Right hindlimb (tissue), 1 donor: ENCODE measurements at regions not wholly inside any gene's neighbourhood (a gene's known extent, or its start where the extent isn't known, plus 50 kb on each side); places are given as distances from the start of the nearest gene placed in this dataset.

Experiments used
- DNase-seq: peaks from one replicate; pipeline ENCODE4 v3.0.0-alpha.2; 2018

DNA sequence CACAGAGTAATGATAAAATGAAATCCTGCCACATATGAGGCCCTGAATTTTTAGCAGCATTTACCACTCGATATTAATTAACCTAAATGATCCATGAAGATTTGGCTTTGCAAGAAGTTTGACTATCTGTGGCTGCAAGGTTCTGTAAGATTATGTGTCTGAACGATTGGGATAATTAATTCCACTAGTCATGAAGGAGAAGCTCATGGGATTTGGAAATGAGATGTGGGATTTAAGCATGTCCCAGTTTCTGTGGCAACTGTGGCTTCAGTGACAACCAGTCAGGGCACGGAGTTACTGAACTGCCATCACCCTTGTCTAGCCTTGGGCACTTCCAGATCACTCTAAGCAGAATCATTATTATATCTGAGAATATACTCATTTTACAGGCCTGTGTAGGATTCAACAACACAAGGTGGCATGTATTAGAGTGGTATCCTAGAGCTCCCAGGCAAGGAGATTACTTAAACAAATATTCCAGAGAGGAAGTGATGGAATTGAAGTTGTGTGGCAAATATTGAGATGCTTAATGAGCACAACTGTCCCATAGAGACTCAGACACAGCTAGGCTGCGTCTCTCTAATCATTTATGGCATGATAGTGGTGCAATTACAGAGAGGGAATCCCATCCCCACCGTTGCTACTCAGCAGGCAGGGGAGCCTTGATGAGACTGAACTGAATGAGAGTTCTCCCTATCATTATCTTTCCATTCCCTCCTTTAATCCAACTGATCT, 205.0 kb upstream of the KRR1 start:
- DNase-seq, result no peak

DNA sequence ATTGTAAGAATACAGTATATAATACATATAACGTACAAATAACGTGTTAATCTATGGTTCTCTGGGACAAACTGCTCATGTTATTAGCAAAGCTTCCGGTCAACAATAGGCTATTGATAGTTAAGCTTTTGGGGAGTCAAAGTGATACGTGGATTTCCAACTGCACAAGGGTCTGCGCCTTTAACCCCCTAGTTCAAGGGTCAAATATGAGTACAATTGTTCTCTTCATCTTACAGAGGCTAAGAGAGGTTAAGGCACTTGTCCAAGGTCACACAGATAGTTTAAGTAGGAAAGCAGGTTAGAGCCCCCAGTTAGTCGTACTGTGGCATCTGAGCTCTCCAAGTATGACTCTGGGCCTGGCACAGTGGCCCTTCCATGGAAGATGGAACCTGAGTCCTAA, 204.3 kb upstream of the KRR1 start:
- DNase-seq, result no peak

DNA sequence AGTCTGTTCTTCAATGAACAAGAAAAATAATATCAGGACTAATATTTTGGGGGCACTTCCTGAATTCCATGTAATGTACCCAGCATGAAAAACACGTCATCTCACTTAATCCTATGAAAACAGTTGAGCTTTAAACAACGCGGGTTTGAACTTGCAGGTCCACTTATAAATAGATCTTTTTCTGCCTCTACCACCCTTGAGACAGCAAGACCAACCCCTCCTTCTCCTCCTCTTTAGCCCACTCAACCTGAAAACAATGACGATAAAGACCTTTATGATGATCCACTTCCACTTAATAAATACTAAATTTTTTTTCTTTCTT, 203.9 kb upstream of the KRR1 start:
- DNase-seq, result no peak

DNA sequence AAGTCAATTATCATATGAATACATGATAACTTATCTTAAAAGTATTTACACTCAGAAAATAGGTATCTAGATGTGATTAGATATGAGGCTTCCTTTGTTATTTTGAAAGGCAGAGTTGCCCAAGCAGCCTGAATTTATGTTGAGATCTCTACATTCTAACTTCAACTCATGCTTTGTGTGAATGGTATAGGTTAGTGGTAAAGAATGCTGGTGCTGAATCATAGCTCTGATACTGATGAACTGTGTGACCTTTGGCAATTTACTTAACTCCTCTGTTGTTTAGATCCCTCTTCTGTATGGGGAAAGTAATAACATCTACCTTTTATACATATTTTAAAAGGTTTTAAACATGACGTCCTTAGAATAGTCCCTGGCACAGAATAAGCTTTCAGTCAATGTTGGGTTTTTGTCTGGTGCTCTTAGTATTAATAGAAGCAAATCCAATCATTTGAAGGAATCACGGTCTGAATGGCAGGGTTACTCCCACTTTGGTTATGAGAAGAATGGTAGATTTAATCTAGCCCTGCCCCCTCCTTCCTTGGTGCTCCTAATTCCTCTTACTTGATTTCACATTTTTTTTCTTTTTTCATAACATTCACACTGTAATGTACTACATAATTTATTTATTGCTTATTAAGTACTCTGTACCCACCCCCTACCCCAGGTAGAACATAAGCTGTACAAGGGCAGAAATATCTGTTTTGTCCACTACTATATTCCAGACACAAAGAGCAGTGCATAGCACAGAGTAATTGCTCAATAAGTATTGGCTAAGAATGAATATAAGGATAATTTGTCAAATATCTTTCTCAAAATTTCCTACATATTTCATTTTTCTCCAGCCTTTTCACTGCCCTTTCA, 203.3 kb upstream of the KRR1 start:
- no peak for DNase-seq

DNA sequence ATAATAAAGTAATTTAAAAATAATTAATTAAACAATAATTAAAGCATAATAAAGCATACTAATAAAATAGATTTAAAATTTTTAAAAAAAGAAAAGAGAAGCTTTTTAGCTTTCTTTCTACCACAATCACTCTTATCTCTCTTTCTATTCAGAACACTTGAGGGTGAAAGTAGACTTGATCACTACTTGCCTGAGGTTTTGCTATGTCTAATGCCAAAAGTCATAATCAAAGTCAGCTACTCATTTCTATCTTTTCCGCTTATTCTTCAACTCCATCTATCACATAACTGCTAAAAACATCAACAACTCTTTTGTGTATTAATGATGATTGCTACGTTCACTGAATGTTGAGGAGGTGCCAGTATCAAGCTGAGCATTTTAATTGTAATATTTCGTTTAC, 202.0 kb upstream of the KRR1 start:
- DNase-seq, result no peak

DNA sequence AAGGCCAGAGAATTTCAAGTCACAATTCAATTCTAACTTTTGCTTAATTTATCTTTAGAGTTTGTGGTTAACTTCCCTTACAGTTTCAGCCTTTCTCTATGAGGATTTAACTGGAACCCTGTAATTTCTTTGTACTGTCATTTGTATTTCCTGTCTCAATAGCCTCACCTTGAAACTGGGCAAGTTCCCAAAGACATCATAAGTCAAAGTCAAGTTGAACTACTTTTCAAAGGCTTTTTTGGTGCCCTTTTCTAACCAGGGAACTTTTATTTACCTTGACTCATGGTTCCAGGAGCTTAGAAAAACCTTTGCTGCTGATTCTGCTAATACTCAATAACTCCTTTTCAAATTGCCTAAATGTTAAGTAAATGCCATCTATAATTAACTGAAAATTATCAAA, 200.8 kb upstream of the KRR1 start:
- no peak for DNase-seq

DNA sequence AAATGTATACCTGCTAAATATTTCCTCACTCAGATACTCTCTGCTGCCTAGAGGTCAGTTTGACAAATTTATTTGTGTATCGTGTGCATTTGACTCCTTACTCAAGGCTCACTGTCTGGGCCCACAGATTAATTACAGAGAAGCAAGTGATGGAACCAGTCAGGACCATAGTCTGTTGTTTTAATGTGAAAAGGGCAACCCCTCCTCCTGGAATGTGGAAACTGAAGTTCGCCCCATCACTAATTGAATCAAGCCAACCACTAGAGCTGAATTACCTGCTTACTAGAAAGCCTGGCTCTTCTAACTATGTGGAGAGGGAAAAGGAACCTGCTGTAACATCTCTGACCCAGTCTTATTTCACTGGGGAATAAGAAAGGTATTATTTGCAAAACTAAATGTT, 199.9 kb upstream of the KRR1 start:
- no peak for DNase-seq

DNA sequence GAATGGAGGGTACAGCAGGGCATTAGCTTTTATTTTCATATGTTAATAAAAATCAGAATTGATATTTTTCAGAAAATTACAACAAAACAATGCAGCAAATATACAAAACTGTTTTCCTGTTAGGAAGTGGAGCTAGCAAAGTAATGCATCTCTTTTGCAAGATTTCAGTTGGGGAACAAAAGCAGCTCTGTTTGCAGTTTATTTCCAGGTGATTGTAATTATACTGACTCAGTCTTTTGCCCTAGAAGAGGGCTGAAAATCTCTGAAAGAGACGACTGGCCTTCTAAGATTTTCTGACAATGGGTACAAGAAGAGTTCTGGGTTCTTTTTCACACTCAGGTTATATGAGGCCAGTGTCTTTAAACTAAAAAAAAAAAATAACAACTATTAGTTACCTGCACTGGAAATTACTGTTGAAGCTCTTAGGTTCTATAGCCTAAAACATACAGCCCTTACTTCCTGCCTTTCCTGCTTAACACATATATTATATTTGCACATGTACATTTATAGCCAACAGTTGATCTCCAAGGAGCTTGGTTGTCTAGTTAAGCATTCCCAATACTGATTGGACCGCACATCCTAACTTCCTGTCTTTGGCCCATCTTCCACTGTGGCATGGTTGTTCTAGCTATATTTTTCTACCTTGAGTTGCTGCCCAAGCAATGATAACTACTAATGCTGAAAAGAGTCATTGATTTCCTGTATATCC, 199.1 kb upstream of the KRR1 start:
- no peak for DNase-seq

DNA sequence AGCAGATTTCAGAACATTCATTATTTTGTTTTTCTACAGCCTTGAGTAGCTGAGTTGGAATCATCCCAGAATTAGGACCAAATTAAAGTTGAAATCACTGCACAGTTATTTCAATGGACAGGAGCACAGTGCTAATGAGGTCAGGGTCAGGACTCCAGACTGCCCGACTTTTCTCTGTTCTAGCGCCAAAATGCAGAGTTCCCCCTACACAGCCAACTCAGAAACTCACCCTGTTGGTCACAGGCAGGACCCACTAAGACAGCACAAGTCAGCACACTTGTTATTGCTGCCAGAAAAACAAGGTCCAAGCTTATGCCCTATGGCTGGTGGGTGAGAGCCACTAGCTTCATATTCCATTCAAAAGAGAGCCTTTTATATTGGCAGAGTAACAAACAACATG, 198.1 kb upstream of the KRR1 start:
- no peak for DNase-seq

DNA sequence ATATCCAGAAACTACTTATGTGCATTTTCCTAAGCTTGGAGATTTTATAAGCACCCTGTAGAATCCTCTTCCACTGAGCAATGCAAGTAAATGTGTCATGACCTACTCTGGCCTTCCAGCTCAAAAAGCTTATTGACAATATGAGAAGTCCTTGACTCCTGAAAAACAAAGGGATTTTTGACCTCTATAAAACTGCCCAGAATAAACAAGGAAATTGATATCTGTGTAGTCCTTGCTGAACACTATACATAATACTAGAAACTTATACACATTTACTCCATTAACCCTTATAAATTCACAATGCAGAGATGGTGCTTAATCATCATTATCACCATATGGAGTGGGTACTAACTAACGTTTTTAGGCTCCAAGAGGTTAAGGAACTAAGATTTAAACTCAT, 197.4 kb upstream of the KRR1 start:
- no peak for DNase-seq

DNA sequence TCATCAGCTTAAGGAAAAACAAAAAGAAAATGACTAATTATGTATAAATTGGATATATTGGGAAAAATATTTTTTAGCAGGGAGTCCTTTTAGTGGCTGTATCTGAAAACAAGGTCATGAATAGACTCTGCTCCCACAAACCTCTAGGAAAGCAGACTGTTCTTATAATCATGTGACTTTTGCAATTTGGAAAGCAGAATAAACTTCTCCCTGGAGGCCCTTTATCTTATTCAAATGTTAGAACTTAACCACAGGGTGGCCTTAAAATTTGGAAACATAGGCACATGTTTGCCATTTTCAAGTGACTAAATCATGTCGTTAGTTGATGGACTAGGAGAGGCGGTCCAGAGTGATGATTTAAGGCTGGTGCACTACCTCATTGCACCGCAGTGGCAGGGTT, 196.6 kb upstream of the KRR1 start:
- DNase-seq, result no peak

DNA sequence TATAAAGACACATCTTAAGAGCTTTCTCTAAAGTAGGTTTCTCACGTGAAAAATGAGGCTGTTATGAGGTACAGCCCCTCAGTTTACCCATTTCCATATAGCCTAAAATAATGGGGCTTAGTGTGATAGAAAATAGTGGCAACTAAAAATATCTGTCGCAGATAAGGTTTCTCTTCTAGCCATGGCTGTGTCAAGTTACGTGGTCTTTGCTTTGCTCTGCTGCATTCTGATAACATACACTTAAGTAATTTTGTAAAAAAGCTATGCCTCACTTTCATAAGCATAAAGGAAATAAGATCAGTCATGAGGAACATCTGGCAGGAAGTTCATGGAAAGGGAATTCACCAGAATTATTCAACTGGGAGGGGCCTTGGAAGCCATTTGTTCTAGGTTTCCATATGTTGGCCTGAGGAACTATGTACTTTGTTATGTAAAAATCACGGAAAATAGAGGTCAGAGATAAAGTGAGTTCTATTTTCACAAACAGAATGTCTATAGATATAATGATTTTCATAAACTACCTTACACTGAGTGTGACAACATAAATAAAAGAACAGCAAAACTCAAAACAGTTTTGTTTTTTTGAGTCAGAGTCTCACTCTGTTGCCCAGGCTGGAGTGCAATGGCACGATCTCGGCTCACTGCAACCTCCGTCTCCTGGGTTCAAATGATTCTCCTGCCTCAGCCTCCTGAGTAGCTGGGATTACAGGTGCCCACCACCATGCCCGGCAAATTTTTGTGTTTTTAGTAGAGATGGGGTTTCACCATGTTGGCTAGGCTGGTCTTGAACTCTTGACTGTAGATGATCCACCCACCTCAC, 195.6 kb upstream of the KRR1 start:
- DNase-seq, result peak; percentile 35

DNA sequence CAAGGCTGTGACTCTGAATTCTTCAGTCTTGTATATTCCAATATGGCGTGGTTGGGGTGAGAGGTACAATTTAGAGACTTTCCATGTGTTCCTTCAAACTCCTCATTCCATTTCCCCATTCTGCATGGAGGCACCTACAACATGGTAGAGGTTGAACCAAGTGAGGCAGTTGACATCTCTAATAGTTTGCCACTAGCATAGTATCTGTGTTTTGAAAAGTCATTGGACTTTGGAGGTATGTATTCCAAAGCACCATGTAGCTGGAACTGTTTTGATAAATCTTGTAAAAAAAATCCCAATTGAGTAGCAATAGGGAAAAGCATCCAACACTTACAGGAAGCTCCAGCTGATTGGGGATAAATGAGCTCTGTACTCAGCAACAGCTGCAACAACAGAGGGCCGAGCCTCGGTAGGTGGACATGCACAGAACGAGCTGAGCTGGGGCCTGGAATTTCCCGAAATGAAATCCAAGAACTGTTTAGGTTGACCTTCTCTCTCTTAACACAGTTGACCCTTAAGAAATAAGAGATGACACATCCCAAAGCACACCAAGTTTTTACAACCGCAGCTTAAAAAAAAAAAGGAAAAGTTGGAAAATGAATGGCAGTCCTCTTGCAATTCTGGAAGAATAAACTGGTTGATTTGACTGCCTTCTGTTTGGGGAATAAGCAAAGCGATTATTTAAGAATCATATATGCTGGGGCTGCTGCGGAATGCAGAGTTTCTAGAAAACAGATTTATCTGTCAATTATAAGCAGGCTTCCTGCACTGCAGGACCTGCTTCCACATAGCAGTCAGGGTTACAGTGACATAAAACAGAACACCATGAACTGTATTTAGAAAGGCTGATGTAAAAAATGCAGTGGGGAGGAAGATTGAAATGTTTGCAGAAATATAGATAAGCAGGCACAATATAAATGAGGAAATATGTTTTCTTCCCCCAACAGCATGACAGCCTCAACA, 194.6 kb upstream of the KRR1 start:
- DNase-seq, result peak; percentile 89

DNA sequence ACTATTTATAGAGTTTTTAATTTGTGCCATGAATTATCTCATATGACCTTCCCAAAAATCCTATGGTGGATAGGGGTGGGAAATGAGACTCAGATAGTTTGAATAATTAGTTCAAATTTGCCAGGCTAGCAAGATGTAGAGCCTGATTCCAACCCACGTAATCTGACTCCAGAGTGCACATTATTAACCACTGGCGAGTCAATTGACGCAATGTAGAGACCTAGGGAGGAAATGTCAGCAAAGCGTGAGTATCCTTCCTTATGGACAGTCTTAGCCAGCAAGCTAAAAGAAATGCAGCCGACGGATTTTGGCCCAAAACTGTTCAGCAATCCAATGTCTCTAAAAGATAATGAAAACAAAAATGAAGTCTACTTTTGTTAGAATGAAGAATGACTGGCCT, 193.3 kb upstream of the KRR1 start:
- no peak for DNase-seq

DNA sequence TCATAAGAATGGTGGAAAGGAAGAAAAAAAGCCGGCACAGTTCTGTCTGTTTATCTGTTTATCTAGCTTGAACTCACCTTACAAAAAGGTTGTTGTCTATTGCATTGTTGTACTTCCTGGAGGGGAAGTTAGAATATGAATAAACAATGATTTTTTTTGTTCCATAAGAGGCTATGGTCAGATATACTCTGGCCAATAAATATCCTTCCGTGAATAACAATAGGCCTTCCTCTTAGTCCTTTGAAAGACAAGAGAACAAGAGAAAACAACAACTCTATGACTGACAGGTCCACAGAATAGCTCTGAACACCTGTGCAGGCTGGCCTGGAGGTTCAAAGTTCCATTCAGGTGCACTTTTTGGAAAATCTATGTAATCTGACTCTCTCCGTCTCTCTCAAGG, 192.8 kb upstream of the KRR1 start:
- no peak for DNase-seq

DNA sequence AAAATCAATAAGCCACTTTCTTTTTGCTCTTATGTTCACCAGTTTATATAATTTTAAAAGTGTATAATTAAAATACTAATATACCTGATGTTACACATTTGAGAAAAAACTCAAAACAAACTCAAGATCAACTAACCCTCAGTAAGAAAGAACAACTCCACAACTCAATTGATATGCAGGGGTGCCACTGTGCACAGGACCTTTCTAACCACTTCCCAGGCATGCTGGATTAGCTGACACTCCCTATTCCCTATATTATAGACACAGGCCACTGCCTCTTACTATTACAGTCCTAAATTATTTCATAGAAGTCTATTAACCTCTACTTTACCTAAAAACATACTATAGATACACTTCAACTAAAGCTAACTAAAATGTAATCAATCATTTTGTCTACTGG, 191.7 kb upstream of the KRR1 start:
- no peak for DNase-seq

DNA sequence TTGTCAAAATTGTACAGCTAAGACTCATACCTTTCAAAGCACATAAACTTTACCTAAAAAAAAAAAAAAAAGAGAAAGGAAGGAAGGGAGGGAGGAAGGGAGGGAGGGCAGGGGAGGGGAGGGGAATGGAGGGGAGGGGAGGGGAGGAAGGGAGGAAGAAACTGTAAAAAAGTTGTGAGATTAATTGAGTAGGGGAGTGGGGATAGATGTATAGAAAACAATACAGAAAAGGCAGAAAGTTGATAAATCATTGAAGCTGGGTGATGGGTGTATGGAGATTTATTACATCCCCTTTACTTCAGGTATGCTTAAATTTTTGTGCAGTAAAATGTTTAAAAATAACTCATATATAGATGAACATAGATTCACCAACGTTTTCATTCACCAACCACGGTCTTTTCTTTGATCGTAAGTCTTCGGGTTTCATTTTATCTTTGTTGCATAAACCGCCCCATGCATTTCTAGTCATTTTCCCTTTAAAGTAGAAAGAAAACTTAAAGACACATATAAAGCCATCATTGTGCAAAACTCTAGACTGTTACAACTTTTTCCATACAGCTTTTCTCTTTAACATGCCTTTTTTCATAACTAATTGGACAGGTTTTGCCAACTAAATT, 191.2 kb upstream of the KRR1 start:
- no peak for DNase-seq

DNA sequence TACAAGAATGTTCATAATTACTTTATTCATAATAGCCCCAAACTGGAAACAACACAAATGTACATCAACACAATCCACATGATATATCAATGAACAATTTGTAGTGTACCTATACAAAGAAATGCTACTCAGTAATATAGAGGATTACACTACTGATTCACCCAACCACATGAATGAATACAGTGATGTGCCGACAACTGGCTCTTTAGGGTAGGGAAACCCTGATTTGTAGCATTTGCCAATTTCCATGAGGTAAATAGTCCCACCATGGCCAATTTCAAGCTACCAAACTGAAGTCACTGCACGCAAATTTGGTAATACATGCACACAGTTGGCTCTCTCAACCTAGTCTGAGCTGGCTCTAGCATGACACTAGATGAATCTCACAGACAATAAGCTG, 190.4 kb upstream of the KRR1 start:
- DNase-seq, result no peak

DNA sequence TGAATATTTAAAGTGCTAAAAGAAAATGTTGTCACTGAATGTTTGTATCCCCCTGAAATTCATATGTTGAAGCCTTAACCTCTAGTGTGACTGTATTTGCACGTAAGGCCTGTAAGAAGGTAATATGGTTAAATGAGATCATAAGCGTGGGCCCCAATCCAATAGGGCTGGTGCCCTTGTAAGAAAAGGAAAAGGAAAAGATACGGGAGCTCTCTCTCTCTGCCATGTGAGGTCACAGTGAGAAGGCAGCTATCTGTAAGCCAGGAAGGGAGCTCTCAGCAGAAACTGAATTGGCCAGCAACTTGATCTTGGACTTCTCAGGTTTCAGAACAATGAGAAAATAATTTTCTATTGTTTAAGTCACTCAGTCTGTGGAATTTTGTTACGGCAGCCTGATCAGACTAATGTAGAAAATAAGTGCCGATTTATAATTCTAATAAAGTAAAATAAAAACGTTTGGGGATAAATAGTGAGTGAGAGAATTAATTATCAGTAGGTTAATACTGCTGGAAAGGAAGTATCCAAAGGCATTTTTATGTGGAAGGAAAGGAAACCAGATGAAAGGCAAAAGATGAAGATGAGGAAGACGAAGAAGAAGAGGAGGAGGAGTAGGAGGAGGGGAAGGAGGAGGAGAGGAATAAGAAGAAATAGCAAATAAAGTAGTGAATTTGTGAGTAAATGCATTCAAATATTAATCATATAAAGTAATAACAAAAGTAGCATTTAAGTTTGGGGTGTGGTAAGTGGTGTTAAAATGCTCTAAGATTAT, 188.5 kb upstream of the KRR1 start:
- DNase-seq, result no peak

DNA sequence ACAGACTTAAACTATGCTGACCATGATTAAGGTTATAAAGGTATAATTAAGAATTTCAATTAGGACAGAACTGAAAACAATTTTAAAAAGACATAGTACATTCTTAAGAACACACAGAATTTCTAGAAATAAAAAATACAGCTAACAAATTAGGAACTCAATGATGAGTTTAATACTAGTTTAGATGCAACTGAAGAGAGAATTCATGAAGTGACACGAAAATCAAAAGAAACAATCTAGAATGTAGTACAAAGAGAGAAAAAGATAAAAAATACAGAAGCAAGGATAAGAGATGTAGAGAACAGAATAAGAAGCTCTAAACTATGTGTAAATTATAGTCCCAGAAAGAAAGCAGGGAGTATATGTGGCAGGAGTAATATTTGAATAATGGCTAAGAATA, 187.8 kb upstream of the KRR1 start:
- DNase-seq, result no peak

DNA sequence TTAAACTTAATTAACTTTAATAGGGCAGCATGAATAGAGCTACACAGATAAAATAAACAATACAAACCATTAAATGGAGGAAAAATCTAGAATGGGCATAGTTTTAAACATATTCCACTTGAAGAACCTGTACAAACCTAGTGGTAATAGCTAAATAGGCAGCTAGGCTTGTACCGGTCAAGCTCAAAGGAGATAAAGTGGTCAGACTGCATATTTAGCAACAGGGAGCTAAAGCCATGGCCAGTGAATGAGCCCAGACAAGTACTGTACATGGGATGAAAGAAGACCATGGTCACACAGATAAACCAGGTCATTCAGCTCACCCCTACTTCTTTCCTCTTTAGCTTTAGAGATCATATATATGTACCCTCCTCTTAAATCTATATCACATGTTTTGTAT, 186.6 kb upstream of the KRR1 start:
- DNase-seq, result no peak
